Keratinocyte (primary cell): ENCODE measurements at regions not wholly inside any gene's neighbourhood (a gene's known extent, or its start where the extent isn't known, plus 50 kb on each side); places are given as distances from the start of the nearest gene placed in this dataset.

Experiments used
- DNase-seq: peaks from one replicate; pipeline ENCODE4 v3.0.0-alpha.2; 2011; ENCODE audit warnings: low read depth, missing footprints, low spot score
- FAIRE-seq: peaks from 2 replicates; lab custom pipeline; 2011; peaks lifted over from hg19 to GRCh38; lab: Jason Lieb, UNC
- H2AFZ ChIP-seq: 2 replicates; pipeline ENCODE4 v1.6.0; 2012; ENCODE audit warnings: low read length, control low read depth, inconsistent platforms; ENCODE audit not compliant: control insufficient read depth
- H3K27ac ChIP-seq: 2 replicates; pipeline ENCODE4 v1.5.1; 2011; ENCODE audit warnings: low read length; ENCODE audit not compliant: control insufficient read depth, insufficient read depth
- H3K27me3 ChIP-seq: 3 replicates; pipeline ENCODE4 v1.6.0; 2011; ENCODE audit warnings: low read length; ENCODE audit not compliant: control insufficient read depth, insufficient read depth; ENCODE audit errors: extremely low read depth
- H3K36me3 ChIP-seq, 2 experiments: 2 replicates in 1 of 2; 3 replicates in 1 of 2; pipeline ENCODE4 v1.5.1; 2011; ENCODE audit warnings: low read length in 2 of 2, mild to moderate bottlenecking in 1 of 2; ENCODE audit not compliant: control insufficient read depth in 2 of 2, insufficient read depth in 2 of 2; ENCODE audit errors: extremely low read depth in 1 of 2
- H3K4me1 ChIP-seq: 3 replicates; pipeline ENCODE4 v1.5.1; 2011; ENCODE audit warnings: low read length; ENCODE audit not compliant: control insufficient read depth, insufficient read depth; ENCODE audit errors: extremely low read depth
- H3K4me2 ChIP-seq: 3 replicates; pipeline ENCODE4 v1.6.0; 2011; ENCODE audit warnings: low read depth, low read length; ENCODE audit not compliant: control insufficient read depth, insufficient read depth; ENCODE audit errors: extremely low read depth
- H3K4me3 ChIP-seq, 3 experiments: fragments of 200-600 bp in 1 of 3; sonication (generic) in 1 of 3; 2 replicates in 2 of 3; 3 replicates in 1 of 3; pipeline ENCODE4 v1.5.1; 2011 to 2016; ENCODE audit warnings: low read length in 3 of 3, mild to moderate bottlenecking in 3 of 3, control low read depth in 2 of 3, inconsistent platforms in 1 of 3, low read depth in 1 of 3, mixed read lengths in 1 of 3, mixed run types in 1 of 3, moderate library complexity in 1 of 3; ENCODE audit not compliant: control insufficient read depth in 2 of 3, insufficient read depth in 2 of 3; ENCODE audit errors: extremely low read depth in 1 of 3
- H3K79me2 ChIP-seq: 2 replicates; pipeline ENCODE4 v1.6.0; 2012; ENCODE audit warnings: low read length; ENCODE audit not compliant: control insufficient read depth, insufficient read depth
- H3K9ac ChIP-seq: 3 replicates; pipeline ENCODE4 v1.6.0; 2011; ENCODE audit warnings: low read length; ENCODE audit not compliant: control insufficient read depth, insufficient read depth; ENCODE audit errors: extremely low read depth
- H3K9me1 ChIP-seq: 3 replicates; pipeline ENCODE4 v1.6.0; 2011; ENCODE audit warnings: low read length; ENCODE audit not compliant: control insufficient read depth, insufficient read depth; ENCODE audit errors: extremely low read depth
- H3K9me3 ChIP-seq: 2 replicates; pipeline ENCODE4 v1.5.1; 2012; ENCODE audit warnings: low read depth, low read length; ENCODE audit not compliant: control insufficient read depth
- H4K20me1 ChIP-seq: 3 replicates; pipeline ENCODE4 v1.6.0; 2011; ENCODE audit warnings: low read length; ENCODE audit not compliant: control insufficient read depth, insufficient read depth; ENCODE audit errors: extremely low read depth
- EZH2 ChIP-seq: IDR thresholded peaks from one replicate; pipeline ENCODE4 v1.6.1; 2012; ENCODE audit warnings: inconsistent platforms, mild to moderate bottlenecking, low read length, moderate library complexity
- dilution Hi-C: fragments of 300-500 bp; cut with MboI; formaldehyde crosslinking; loops from one replicate; pipeline ENCODE4 v1.7.0; 2020; ENCODE audit warnings: low sequenced_read_pairs; ENCODE audit not compliant: extremely low pct_ligation_motif_present
- TF ChIP-seq, protein P1 (sequence below), 3 experiments: IDR thresholded peaks in 1 of 3; conservative IDR thresholded peaks in 1 of 3; optimal IDR thresholded peaks in 1 of 3; 2 replicates in 2 of 3; 3 replicates in 1 of 3; pipeline versions ENCODE3 to v1.5.1; 2011; ENCODE audit warnings: low read length in 3 of 3, mild to moderate bottlenecking in 3 of 3, moderate library complexity in 2 of 3, control low read depth in 1 of 3, inconsistent platforms in 1 of 3; ENCODE audit not compliant: insufficient read depth in 2 of 3; ENCODE audit errors: extremely low read depth in 1 of 3

DNA sequence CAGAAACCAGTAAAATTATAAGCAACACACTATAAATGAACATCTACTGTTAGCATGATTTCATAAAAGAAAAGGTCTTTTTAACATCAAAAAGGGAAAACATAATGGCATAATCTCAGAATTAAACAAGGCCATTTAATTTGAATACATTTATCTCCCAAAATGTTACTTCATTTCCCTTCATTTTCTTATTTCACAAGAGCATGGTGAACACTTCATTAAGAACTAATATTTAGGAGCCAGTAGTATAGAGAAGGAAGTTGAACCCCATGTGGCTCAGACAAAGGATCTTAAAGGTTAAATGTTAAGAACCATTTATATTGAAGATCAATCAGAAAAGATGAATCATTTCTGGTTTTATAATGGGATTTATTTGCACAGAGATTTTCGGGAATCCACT, 981.7 kb downstream of the TTLL7 start:
- H2AFZ ChIP-seq: no peak overlapping the region
- no peaks in the 10 kb centered on the region for H3K79me2 ChIP-seq
- no peak overlapping the region for H3K4me3 ChIP-seq
- H3K4me2 ChIP-seq: no peak overlapping the region
- FAIRE-seq: no peak
- H3K27ac ChIP-seq: no peak overlapping the region
- dilution Hi-C loops: no loop called here
- no peak for DNase-seq
- H3K9me3 ChIP-seq: no peaks in the 10 kb centered on the region
- no peaks in the 10 kb centered on the region for H4K20me1 ChIP-seq
- TF ChIP-seq EZH2: no peak
- TF ChIP-seq, protein P1, sequence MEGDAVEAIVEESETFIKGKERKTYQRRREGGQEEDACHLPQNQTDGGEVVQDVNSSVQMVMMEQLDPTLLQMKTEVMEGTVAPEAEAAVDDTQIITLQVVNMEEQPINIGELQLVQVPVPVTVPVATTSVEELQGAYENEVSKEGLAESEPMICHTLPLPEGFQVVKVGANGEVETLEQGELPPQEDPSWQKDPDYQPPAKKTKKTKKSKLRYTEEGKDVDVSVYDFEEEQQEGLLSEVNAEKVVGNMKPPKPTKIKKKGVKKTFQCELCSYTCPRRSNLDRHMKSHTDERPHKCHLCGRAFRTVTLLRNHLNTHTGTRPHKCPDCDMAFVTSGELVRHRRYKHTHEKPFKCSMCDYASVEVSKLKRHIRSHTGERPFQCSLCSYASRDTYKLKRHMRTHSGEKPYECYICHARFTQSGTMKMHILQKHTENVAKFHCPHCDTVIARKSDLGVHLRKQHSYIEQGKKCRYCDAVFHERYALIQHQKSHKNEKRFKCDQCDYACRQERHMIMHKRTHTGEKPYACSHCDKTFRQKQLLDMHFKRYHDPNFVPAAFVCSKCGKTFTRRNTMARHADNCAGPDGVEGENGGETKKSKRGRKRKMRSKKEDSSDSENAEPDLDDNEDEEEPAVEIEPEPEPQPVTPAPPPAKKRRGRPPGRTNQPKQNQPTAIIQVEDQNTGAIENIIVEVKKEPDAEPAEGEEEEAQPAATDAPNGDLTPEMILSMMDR (optimal IDR thresholded peaks at IDR 0.05 in 1 of 3, IDR thresholded peaks at IDR 0.05 in 1 of 3, conservative IDR thresholded peaks at IDR 0.05 in 1 of 3; ENCODE audit: extremely low read depth in 1 of 3, insufficient read depth in 2 of 3, low read length in 3 of 3): no peak
- H3K36me3 ChIP-seq: no peaks in the 10 kb centered on the region
- no peaks in the 10 kb centered on the region for H3K27me3 ChIP-seq
- no peaks in the 10 kb centered on the region for H3K9me1 ChIP-seq
- no peaks in the 10 kb centered on the region for H3K4me1 ChIP-seq
- no peak overlapping the region for H3K9ac ChIP-seq

DNA sequence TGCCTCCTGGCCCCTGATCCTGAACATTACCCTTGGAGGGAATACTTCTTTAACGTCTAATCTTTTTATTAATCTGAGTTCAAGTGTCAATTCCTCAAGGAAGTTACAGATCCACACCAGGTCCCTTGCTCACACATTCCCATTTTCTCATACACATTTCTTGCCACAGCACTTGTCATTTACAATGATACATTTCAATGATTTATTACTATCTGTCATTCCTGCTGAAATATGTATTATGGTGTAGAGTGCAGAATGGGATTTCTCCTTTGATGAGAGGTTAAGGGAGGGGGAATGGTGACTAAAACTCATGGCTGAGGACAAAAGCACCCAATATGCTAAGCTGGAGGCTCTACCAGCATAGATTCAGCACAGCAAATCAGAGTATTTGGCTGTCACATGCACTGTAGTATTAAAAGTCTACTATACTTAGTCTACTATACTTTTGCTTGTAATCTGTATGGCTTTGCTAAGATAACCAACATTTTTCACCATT, 982.5 kb downstream of the TTLL7 start:
- Histone ChIP-seq H3K79me2 (no peaks in the 10 kb centered on the region), H2AFZ (no peak overlapping the region), H3K4me1 (peaks cover 6% of the 10 kb centered on the region), H3K9me1 (no peaks in the 10 kb centered on the region), H3K4me2 (no peak overlapping the region), H3K9ac (no peak overlapping the region), H3K27ac (no peak overlapping the region), H3K27me3 (no peaks in the 10 kb centered on the region), H4K20me1 (no peaks in the 10 kb centered on the region), H3K9me3 (no peaks in the 10 kb centered on the region), H3K4me3 (no peak overlapping the region), H3K36me3 (no peaks in the 10 kb centered on the region)
- dilution Hi-C loops: no loop called here
- no peak for TF ChIP-seq EZH2
- TF ChIP-seq, protein P1 (optimal IDR thresholded peaks at IDR 0.05 in 1 of 3, IDR thresholded peaks at IDR 0.05 in 1 of 3, conservative IDR thresholded peaks at IDR 0.05 in 1 of 3; ENCODE audit: extremely low read depth in 1 of 3, insufficient read depth in 2 of 3, low read length in 3 of 3): no peak
- no peak for DNase-seq
- FAIRE-seq: no peak
